HG03139 (cell line): ENCODE measurements at regions not wholly inside any gene's neighbourhood (a gene's known extent, or its start where the extent isn't known, plus 50 kb on each side); places are given as distances from the start of the nearest gene placed in this dataset.

Experiments
- ATAC-seq: cut with Tn5 transposase; IDR thresholded peaks from one replicate; pipeline ENCODE4 v1.9.1; 2021; ENCODE audit not compliant: unreplicated experiment

DNA sequence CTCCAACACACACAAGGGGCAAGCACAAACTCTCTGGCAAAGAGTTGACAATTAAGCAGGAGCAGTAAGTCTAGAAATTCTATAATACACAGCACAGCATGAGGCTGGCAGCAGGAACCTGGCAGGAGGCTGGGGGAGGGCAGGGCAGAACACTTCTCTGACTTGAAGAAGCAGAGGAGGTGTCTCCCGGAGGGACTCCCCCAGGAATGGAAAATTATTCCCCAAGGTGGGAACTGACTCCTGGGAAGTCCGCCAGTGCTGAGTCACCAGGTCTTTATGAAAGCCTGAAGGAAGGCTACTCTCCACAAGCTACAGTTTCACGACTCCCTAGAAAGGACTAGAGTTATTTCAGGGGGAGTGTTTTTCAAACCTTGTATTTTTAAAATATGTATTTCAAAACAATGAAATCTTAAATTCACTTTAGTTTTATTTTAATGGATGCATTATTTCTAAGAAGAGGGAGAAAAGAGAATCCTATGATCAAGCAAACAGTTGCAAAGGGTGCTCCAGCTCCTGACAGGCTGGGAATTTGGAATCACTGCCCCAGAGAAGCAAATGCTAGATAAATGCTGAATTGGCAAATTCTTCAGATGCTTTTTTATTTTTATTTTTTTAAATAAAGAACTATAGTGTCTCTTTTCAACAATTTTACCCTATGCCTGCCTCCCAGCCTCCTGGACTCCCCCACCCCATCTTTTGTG lies 192.8 kb downstream of the LY86 start:
- ATAC-seq, result no peak

- no peak for ATAC-seq
Measured at GRCh38 chr6:6781873-6782227, 193.3 kb downstream of the LY86 start.

DNA sequence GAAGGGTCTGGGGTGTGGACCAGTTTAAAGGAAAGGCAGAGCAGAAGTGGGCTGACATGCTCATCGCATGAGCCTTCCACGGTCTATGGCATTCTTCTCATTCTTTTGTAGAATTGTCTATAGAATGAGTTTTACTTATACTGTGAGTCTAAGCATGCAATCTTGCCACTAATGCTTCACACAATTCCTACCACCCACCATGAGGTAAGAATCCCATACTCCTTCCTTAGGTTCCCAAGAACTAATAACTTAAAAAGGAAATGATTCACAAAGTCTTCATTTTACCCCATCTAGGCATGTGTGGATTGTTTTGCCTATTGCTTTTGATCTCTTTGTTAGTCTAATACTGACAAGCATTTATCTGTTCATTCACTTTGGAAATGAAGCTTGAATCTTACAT lies 195.2 kb downstream of the LY86 start:
- no peak for ATAC-seq

DNA sequence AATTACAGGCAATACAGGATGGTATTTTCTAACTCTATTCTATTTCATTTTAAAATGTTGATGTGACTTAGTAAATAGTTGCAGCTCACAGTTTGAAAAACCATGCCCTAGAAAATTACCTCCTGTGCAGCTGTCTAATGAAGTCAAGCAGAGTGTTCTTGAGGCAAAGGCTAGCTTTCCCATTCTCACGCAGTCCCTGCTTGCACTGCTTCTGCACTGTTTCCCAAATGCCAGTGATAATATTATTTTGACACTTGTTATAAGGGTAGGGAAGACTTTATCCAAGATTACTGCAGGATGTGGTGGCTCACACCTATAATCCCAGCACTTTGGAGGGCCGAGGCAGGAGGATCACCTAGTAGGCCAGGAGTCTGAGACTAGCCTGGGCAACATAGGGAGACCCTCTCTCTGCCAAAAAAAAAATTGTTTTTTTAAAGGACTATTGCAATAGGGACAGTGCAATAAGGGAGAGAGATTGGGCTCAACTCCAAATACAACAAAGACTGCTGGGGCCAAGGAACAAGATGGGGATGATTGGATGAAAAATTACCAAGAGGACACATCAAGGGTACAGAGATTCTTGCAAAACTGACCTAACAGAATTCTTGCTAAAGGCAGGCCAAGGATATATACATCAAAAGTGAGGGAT lies 196.1 kb downstream of the LY86 start:
- no peak for ATAC-seq

- ATAC-seq, result no peak
Measured at GRCh38 chr6:6785163-6785521, 196.6 kb downstream of the LY86 start.

DNA sequence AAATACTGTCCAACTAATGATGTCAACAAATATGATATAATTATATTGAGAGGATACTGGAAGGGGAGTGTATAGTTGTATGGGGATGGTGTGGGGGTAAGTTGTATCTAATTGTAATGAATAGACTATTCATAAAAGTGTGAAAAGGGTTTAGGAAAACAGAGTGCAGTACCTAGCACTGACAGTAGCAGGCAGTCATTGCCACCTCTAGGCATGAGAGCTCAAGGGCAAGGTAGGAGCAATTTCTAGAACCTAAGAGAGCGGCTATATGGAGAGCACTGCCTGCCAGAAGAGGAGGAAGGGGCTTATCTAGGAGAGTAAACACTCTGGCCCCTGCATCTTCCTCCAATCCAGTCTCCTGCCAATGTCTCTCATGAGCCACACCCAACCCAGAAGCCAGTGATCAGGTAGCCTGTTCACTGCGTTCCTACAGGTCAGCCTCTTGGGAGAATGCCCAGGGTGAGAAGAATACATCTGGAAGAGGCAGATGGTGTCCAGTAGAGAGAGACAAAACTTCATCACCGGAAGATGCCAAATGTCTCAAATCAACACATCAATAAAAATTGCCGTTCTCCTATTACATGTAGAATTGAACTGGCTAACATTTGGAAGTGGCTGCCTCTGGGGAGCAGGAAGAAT lies 200.0 kb downstream of the LY86 start:
- no peak for ATAC-seq

- no peak for ATAC-seq
Measured at GRCh38 chr6:6790393-6790792, 201.9 kb downstream of the LY86 start.

DNA sequence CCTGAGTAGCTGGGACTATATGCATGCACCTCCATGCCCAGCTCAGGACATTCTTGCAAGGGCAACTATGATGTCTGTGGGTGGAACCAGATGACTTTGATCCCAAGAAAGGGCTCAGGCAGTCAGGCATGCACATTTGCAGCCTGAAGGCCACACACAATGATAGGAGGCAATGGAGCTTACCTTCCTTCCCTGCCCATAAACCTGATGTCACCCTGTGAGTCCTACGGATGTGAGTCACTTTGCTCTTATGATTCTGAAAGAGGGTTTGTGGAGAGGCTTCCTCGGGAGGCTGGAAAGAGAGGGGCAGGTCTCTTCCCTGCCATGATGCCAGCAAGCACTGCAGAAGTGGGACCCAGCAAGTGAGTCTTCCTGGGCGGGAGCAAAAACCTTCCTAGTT lies 202.4 kb downstream of the LY86 start:
- no peak for ATAC-seq

DNA sequence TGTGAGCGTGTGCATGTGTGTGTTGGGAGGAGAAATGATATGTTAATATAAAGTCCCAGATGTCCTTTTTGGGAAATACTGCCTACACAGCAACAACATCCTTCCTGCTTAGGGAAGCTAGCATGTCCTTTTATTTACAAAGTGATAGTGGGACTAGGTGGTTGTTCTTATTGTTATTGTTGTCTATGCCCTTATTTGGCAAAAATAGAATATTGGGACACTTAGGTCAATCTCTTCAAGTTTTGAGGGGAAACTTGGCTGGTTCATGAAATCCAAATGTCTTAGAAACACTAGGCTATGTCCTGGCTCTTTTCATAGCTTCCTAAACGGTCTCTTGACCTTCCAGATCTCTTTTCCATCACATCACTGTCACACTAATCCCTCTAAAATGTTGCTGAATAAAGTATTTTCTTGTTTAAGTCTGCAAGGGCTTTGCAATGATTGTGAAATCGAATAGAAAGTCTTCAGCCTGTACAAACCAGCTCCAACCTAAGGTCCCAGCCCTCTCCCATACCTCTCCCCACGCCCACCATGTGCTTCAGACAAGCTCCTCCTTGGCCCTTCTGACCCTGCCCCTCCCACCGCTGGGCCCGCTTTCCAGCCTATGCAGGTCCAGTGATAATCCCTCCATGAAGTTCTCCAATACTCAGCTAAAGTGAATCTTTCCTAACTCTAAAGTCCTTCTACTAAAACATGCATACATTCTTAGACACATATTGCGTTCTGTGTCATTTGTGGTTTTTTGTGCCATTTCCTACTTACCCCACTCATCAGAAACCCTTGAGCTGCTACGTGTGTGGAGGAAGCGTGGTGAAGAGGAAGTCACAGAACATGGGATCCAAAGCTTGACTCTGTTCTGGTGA lies 205.1 kb downstream of the LY86 start:
- no peak for ATAC-seq

- ATAC-seq, result no peak
Measured at GRCh38 chr6:6795393-6795792, 206.9 kb downstream of the LY86 start.

DNA sequence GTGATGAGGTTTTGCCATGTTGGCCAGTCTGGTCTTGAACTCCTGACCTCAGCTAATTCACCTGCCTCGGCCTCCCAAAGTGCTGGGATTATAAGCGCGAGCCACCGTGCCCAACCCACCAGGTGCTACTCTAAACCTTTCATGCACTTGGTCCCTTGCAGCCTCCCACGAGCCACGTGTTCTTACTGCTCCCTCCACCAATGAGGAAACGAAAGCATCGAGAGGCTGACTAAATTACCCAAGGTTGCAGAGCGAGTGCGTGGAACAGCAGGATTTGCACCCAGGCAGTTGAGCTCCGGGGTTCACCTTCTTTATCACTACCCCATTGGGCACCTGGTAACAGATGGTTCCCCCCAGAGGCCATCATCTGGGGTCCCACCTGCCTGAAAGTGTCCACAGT lies 208.3 kb downstream of the LY86 start:
- no peak for ATAC-seq

- no peak for ATAC-seq
Measured at GRCh38 chr6:6798448-6798860, 209.9 kb downstream of the LY86 start.

DNA sequence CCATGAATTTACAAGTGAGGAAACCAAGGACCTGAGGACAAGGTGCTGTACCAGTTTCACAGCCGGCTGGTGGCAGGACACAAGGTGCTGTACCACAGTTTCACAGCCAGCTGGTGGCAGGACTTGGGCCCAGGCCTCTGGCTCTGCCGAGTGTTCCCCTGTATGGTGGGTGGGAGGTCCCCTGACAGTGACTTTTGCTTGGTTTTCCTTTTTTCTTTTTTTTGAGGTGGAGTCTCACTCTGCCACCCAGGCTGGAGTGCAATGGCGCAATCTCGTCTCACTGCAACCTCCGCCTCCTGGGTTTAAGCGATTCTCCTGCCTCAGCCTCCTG lies 212.4 kb downstream of the LY86 start:
- no peak for ATAC-seq

- no peak for ATAC-seq
Measured at GRCh38 chr6:6801635-6802218, 213.2 kb downstream of the LY86 start.

- peak; percentile 68 for ATAC-seq
Measured at GRCh38 chr6:6803180-6803977, 214.9 kb downstream of the LY86 start.

DNA sequence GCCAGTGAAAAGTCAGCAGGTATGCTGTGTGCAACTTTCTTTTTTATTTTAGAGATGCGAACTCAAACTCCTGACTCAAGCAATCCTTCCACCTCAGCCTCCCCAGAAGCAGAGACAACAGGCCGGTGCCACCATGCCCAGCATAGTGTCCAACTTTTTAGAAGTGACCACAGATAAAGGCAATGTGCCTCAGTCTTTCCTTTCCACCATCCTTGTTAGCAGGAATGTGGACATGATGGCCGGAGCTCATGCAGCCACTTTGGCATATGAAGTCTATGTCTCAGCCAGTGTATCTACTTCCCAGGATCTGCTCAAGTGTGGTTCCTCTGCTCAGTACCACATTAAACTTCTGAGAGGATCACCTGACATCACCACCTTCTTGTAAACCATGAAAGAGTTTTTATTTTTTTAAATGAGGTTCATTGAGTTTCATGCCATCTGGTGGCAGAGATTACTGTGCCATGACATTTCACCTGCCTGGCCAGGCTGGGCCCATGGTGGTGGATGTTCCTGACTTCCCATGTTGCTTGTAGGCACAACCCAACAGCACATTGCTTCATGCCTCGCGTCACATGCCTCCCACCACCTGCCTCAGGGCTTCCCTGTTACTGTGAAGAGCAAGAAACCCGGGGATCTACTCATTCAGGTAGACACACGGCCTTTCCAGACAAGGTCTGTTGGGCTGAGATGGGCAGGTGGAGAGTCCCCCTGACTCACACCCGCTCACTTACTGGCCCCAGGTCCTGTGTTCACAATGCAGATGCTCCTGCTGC lies 216.5 kb downstream of the LY86 start:
- no peak for ATAC-seq

GRCh38 chr6:6806844-6807518 lies 218.5 kb downstream of the LY86 start:
- no peak for ATAC-seq

GRCh38 chr6:6808343-6808742 lies 219.8 kb downstream of the LY86 start:
- no peak for ATAC-seq

DNA sequence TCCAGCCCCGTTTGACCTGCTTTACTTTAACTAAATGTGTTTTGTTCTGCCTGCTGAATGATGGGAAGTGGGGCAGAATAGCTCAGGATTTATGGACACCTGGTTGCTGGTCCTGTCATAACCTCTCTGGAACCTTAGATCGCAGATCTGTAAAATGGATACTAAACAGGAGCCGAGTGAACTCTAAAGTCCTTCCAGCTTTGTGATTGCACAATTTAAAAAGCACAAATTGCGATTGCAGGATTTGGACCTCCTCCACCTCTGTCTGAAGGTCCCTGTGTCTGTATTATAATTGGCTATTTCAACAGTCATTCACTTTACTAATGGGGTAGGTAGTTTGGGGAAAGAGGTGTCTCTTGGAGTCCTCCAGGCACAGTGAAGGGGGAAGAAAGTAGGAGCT lies 220.4 kb downstream of the LY86 start:
- ATAC-seq, result no peak
